Neural cell (in vitro differentiated cells): ENCODE measurements at regions not wholly inside any gene's neighbourhood (a gene's known extent, or its start where the extent isn't known, plus 50 kb on each side); places are given as distances from the start of the nearest gene placed in this dataset.

Source experiments
- CTCF ChIP-seq: fragments of 450-650 bp; IDR thresholded peaks from 2 replicates; pipeline ENCODE4 v1.5.1; 2014; ENCODE audit warnings: antibody characterized with exemption, mild to moderate bottlenecking, moderate library complexity; ENCODE audit not compliant: poor library complexity, severe bottlenecking
- EP300 ChIP-seq: fragments of 450-650 bp; conservative IDR thresholded peaks from 2 replicates; pipeline ENCODE4 v1.6.1; 2014; ENCODE audit warnings: antibody characterized with exemption, mild to moderate bottlenecking, moderate library complexity; ENCODE audit not compliant: poor library complexity, severe bottlenecking
- EZH2 ChIP-seq: fragments of 200-600, 300-800 bp; shearing (Covaris generic), sonication (generic); IDR thresholded peaks from 2 replicates; pipeline ENCODE4 v1.6.1; 2014; ENCODE audit warnings: antibody characterized with exemption, low read length, borderline replicate concordance, mild to moderate bottlenecking; ENCODE audit not compliant: insufficient read depth, poor library complexity, severe bottlenecking
- MXI1 ChIP-seq: fragments of 450-650 bp; conservative IDR thresholded peaks from 2 replicates; pipeline ENCODE4 v1.6.1; 2014; ENCODE audit warnings: antibody characterized with exemption, mild to moderate bottlenecking; ENCODE audit not compliant: poor library complexity, severe bottlenecking
- POLR2AphosphoS5 ChIP-seq: IDR thresholded peaks from 2 replicates; pipeline ENCODE4 v1.6.1; 2012
- RAD21 ChIP-seq: fragments of 450-650 bp; conservative IDR thresholded peaks from 2 replicates; pipeline ENCODE4 v1.6.1; 2014; ENCODE audit warnings: antibody characterized with exemption, mild to moderate bottlenecking, moderate library complexity

GRCh38 chr4:175378372-175378771, 433.7 kb downstream of the GPM6A start:
- TF ChIP-seq CTCF (no peak), EP300 (no peak), RAD21 (no peak), POLR2AphosphoS5 (no peak), EZH2 (no peak), MXI1 (no peak)
